Transverse colon (tissue), 4 donors: ENCODE measurements at regions not wholly inside any gene's neighbourhood (a gene's known extent, or its start where the extent isn't known, plus 50 kb on each side); places are given as distances from the start of the nearest gene placed in this dataset.

Source experiments
- EP300 ChIP-seq: sonication (generic); formaldehyde crosslinking; IDR thresholded peaks from one replicate; pipeline ENCODE4 v1.6.1; 2017; ENCODE audit warnings: antibody characterized with exemption, low read depth
- POLR2A ChIP-seq: fragments of 450-650 bp; IDR thresholded peaks from one replicate; pipeline ENCODE4 v1.6.1; 2016; ENCODE audit warnings: antibody characterized with exemption, mild to moderate bottlenecking, moderate library complexity
- POLR2AphosphoS5 ChIP-seq, 3 donors: sonication (generic); formaldehyde crosslinking; IDR thresholded peaks; one replicate each; pipeline ENCODE4 v1.6.1; 2016; ENCODE audit warnings: antibody characterized with exemption in 3 of 3
- TF ChIP-seq, protein P1 (sequence below), 5 experiments: fragments of 200-600 bp in 3 of 5; fragments of 450-650 bp in 2 of 5; sonication (generic) in 3 of 5; IDR thresholded peaks; 1 replicate in 2 of 5; 2 replicates in 3 of 5; pipeline ENCODE4 v1.5.1; 2016 to 2017; ENCODE audit warnings: antibody characterized with exemption in 5 of 5, inconsistent platforms in 3 of 5, mild to moderate bottlenecking in 2 of 5, moderate library complexity in 1 of 5

DNA sequence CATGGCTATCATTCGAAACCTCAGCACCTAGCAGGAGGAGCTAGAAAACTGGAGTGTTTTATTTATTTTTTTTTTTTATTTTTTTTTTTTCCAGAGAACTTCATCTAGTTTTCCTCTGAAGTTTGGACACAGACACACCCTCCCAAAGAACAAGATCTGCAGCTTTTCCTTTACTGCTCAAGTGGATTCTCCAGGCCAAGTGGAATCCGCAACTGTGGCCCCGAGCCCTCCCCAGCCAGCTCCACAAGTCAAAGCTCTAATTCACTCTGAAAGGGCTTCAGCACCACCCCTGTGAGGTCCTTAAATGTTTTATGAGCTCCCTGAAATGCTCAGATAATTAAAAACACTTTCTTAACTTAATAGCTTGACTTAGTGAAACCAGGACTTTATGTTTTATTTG lies 332.1 kb upstream of the DYNLRB2 start:
- TF ChIP-seq, protein P1, sequence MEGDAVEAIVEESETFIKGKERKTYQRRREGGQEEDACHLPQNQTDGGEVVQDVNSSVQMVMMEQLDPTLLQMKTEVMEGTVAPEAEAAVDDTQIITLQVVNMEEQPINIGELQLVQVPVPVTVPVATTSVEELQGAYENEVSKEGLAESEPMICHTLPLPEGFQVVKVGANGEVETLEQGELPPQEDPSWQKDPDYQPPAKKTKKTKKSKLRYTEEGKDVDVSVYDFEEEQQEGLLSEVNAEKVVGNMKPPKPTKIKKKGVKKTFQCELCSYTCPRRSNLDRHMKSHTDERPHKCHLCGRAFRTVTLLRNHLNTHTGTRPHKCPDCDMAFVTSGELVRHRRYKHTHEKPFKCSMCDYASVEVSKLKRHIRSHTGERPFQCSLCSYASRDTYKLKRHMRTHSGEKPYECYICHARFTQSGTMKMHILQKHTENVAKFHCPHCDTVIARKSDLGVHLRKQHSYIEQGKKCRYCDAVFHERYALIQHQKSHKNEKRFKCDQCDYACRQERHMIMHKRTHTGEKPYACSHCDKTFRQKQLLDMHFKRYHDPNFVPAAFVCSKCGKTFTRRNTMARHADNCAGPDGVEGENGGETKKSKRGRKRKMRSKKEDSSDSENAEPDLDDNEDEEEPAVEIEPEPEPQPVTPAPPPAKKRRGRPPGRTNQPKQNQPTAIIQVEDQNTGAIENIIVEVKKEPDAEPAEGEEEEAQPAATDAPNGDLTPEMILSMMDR (IDR thresholded peaks at IDR 0.05) = no peak
- TF ChIP-seq POLR2A (no peak), POLR2AphosphoS5 (IDR thresholded peaks at IDR 0.05) (no peak), EP300 (no peak)
